D721Med (cell line): ENCODE measurements at regions not wholly inside any gene's neighbourhood (a gene's known extent, or its start where the extent isn't known, plus 50 kb on each side); places are given as distances from the start of the nearest gene placed in this dataset.
"Not testable (repeated sequence)": the region's sequence is repeated elsewhere in the genome, so short reads cannot be mapped to it uniquely, and the experiment has no call there.

Source experiments
- DNase-seq: peaks from one replicate; pipeline ENCODE4 v3.0.0; 2011; ENCODE audit warnings: low spot score; ENCODE audit not compliant: insufficient read length
- FAIRE-seq: peaks from 2 replicates; lab custom pipeline; 2011; peaks lifted over from hg19 to GRCh38; lab: Jason Lieb, UNC
- CTCF ChIP-seq: IDR thresholded peaks from 2 replicates; pipeline ENCODE4 v1.5.1; 2012; ENCODE audit warnings: mild to moderate bottlenecking, control low read depth; ENCODE audit not compliant: insufficient read depth; ENCODE audit errors: missing control alignments

- DNase-seq (no peak), FAIRE-seq (no peak)
- TF ChIP-seq CTCF: no peak
These were observed 214.5 kb upstream of the HES1 start for GRCh38 chr3:193921465-193921864.

GRCh38 chr3:193922034-193922774 is 213.7 kb upstream of the HES1 start:
- DNase-seq (no peak), FAIRE-seq (no peak)
- TF ChIP-seq CTCF: no peak

GRCh38 chr3:193923958-193924357 is 212.0 kb upstream of the HES1 start:
- DNase-seq, FAIRE-seq: not testable (repeated sequence)

- FAIRE-seq, DNase-seq: not testable (repeated sequence)
These were observed 209.9 kb upstream of the HES1 start for GRCh38 chr3:193926071-193926470.

GRCh38 chr3:193927413-193928206 is 208.3 kb upstream of the HES1 start:
- FAIRE-seq, DNase-seq: not testable (repeated sequence)

- TF ChIP-seq CTCF: no peak
- FAIRE-seq (no peak), DNase-seq (no peak)
These were observed 207.4 kb upstream of the HES1 start for GRCh38 chr3:193928354-193929209.

- no peak for TF ChIP-seq CTCF
- no peak for FAIRE-seq
- DNase-seq: no peak
These were observed 206.6 kb upstream of the HES1 start for GRCh38 chr3:193929373-193929772.

DNA sequence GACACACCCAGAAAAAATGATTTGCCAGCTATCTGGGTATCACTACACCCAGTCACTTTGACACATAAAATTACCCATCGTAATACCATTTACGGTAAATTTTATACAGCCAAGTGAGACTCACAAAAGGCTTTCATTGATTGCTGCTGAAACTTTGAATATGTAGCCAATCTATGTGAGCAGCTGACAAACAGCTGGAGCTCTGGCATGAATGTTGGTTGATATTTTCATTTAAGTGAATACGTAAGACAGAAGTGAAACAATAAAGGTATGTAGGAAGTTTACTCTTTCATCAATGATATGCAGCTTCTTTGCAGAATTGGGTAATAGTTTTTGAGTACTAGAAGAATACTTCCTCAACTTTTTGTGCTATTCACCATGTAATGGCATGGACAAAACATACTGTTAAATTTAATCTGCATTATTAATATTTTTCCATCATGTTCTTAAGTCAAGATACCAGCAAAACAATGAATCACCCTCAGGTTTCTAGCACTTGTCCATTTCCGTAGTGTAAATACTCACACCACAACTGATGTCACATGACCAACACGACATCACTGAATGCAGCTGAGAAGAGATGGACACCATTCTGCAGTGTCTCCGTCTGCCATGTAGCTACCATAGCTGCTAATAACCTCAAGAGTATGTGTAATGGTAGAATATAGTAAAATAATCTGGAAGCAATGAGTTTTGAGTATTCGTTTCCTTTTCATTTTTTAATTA is 205.9 kb upstream of the HES1 start:
- FAIRE-seq (no peak), DNase-seq (no peak)
- no peak for TF ChIP-seq CTCF
